Bone marrow (tissue), 2 donors: ENCODE measurements at regions not wholly inside any gene's neighbourhood (a gene's known extent, or its start where the extent isn't known, plus 50 kb on each side); places are given as distances from the start of the nearest gene placed in this dataset.
A peak's percentile ranks its signal among the peaks of the same experiment; 100 is the strongest.
"Not testable (repeated sequence)": the region's sequence is repeated elsewhere in the genome, so short reads cannot be mapped to it uniquely, and the experiment has no call there.

ENCODE experiments used
- DNase-seq, 2 donors: peaks; one replicate each; lab custom pipeline; 2025; lab: John Stamatoyannopoulos, UW

DNA sequence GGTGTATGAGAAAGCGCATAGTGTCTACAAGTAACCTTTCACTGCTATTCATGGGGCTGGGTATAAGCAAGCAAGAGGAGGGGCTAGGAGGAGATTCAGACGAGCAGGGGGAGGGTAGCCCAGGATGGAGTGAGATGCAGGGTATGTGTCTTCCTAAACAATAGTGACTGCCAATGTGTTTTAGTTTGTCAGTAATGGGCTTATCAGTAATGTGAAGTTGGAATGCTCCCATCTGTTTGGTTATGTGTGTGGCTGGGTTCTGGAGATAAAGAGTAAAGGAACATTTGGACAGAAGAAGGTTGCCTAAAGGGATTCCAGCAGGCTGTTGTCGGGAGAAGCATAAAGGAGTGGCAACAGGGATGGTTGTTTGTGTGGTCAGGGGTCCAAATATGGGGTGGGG lies 62.7 kb upstream of the EZR start:
- DNase-seq = not testable (repeated sequence)

GRCh38 chr6:158881276-158881675 lies 62.1 kb upstream of the EZR start:
- not testable (repeated sequence) for DNase-seq

- no peak for DNase-seq
These were observed 60.0 kb upstream of the EZR start for GRCh38 chr6:158879180-158879579.

DNA sequence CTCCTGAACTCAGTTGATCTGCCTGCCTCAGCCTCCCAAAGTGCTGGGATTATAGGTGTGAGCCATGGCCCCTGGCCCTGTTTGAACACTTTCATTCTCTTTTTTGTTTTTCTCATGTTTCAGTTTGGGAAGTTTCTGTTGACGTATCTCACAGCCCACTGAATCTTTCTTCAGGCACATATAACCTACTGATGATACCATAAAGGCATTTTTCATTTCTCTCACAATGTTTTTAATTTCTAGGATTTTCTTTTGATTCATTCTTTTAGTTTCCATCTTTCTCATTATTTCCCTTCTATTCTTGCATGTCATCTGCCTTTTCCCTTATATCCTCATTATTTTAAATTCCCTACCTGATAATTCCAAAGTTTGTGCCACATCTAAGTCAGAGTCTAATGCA lies 58.5 kb upstream of the EZR start:
- DNase-seq = no peak

DNA sequence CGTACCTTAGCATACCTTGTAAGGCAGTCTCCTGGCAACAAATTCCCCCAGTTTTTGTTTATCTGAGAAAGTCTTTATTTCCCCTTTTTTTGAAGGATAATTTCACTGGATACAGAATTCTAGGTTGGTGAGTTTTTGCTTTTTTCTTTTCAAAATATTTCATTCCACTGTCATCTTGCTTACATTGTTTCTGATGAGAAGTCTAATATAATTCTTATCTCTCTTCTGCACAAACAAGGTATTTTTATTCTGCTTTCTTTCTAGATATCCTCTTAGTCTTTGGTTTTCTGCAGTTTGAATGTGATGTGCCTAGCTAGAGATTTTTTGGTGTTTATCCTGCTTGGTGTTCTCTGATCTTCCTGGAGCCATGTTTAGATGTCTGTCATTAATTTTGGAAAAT lies 57.7 kb upstream of the EZR start:
- no peak for DNase-seq

DNA sequence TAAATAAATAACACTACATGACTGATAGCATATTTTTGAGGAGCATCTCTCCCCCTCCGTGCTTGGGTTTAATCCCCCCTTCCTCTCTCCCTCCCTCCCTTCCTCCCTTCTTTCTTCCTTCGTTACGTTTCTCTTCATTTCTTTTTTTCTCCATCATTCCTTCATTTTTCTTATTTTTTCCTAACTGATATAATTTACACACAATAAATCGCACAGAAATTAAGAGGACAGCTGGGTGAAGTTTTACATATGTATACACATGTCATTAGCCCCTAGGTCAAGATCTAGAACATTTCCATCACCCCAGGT lies 51.4 kb upstream of the EZR start:
- DNase-seq = no peak

- DNase-seq = peak; percentile 68 to 78
These were observed 50.9 kb upstream of the EZR start for GRCh38 chr6:158869826-158870648.

GRCh38 chr6:158868890-158869825 lies 50.0 kb upstream of the EZR start:
- no peak for DNase-seq
